HepG2 (cell line): ENCODE measurements at regions not wholly inside any gene's neighbourhood (a gene's known extent, or its start where the extent isn't known, plus 50 kb on each side); places are given as distances from the start of the nearest gene placed in this dataset.

Experiments
- ATAC-seq: fragments of 200-7000 bp; cut with Tn5 transposase; 3 replicates; pipeline ENCODE4 v1.9.1; 2020; ENCODE audit warnings: mild to moderate bottlenecking, moderate library complexity
- BruUV-seq: library from RNA; stranded (reverse); fragments of 400-500 nt; replicated peaks from 2 replicates; lab custom pipeline; 2021; lab: Mats Ljungman, UMichigan
- CTCF ChIA-PET: fragments of 300-600 bp; formaldehyde crosslinking; extraction: SDS; loops from one replicate; lab custom pipeline; 2021; ENCODE audit warnings: low total read pairs, inconsistent platforms, low intra/inter-chr PET ratio; lab: Yijun Ruan, JAX
- POLR2A ChIA-PET: fragments of 350-600 bp; sonication (Branson Sonifier 250); formaldehyde crosslinking; loops from one replicate; lab custom pipeline; 2020; ENCODE audit warnings: antibody characterized with exemption, inconsistent platforms; lab: Yijun Ruan, JAX
- DNase-seq: peaks from one replicate; pipeline ENCODE4 v3.0.0-alpha.2; 2015; ENCODE audit warnings: low spot score
- FAIRE-seq: peaks from 3 replicates; lab custom pipeline; 2011; peaks lifted over from hg19 to GRCh38; lab: Jason Lieb, UNC
- H2AFZ ChIP-seq: one replicate; pipeline ENCODE4 v1.6.1; 2011; ENCODE audit warnings: low read length, inconsistent platforms
- H3K27ac ChIP-seq: fragments of 300-600 bp; 3 replicates; pipeline ENCODE4 v1.8.0; 2011; ENCODE audit warnings: mixed run types, mild to moderate bottlenecking, mixed read lengths, low read length, inconsistent platforms; ENCODE audit not compliant: insufficient read depth; ENCODE audit errors: extremely low read length
- H3K27me3 ChIP-seq, 2 experiments: fragments of 200-600 bp in 1 of 2; 2 replicates in 1 of 2; 3 replicates in 1 of 2; pipeline versions ENCODE4 v1.6.0 to v1.8.0; 2011; ENCODE audit warnings: low read length in 2 of 2, mild to moderate bottlenecking in 2 of 2, moderate library complexity in 2 of 2, inconsistent platforms in 1 of 2; ENCODE audit not compliant: insufficient read depth in 2 of 2, control insufficient read depth in 1 of 2
- H3K36me3 ChIP-seq, 2 experiments: fragments of 200-600 bp in 1 of 2; replicated peaks in 1 of 2; 2 replicates in 1 of 2; 3 replicates in 1 of 2; pipeline versions ENCODE4 v1.5.1 to v1.8.0; 2011; ENCODE audit warnings: low read length in 2 of 2, inconsistent platforms in 1 of 2; ENCODE audit not compliant: insufficient read depth in 2 of 2, control insufficient read depth in 1 of 2
- H3K4me1 ChIP-seq: 2 replicates; pipeline ENCODE4 v1.5.1; 2012; ENCODE audit warnings: low read length, inconsistent platforms; ENCODE audit not compliant: insufficient read depth
- H3K4me2 ChIP-seq: 2 replicates; pipeline ENCODE4 v1.6.0; 2011; ENCODE audit warnings: low read depth, low read length, inconsistent platforms
- H3K4me3 ChIP-seq, 3 experiments: fragments of 200-600 bp in 1 of 3; sonication (generic), shearing (Covaris generic) in 1 of 3; replicated peaks in 1 of 3; 2 replicates each; pipeline ENCODE4 v1.5.1; 2011 to 2016; ENCODE audit warnings: low read length in 3 of 3, inconsistent platforms in 2 of 3, low read depth in 2 of 3, mild to moderate bottlenecking in 2 of 3, control low read depth in 1 of 3, mixed read lengths in 1 of 3; ENCODE audit not compliant: insufficient read depth in 1 of 3
- H3K79me2 ChIP-seq: one replicate; pipeline ENCODE4 v1.6.1; 2011; ENCODE audit warnings: low read length, inconsistent platforms; ENCODE audit not compliant: insufficient read depth
- H3K9ac ChIP-seq: 2 replicates; pipeline ENCODE4 v1.6.0; 2011; ENCODE audit warnings: mild to moderate bottlenecking, low read depth, low read length, inconsistent platforms; ENCODE audit not compliant: insufficient read depth
- H3K9me3 ChIP-seq: 2 replicates; pipeline ENCODE4 v1.5.1; 2012; ENCODE audit warnings: mild to moderate bottlenecking, low read length
- H4K20me1 ChIP-seq: 2 replicates; pipeline ENCODE4 v1.6.0; 2011; ENCODE audit warnings: inconsistent platforms, mild to moderate bottlenecking, low read length, moderate library complexity; ENCODE audit not compliant: insufficient read depth
- ELF3 ChIP-seq: IDR thresholded peaks from 2 replicates; pipeline ENCODE4 v1.6.1; 2016; ENCODE audit warnings: missing genetic modification reagents, missing compliant biosample characterization
- JUND ChIP-seq: sonication (generic); formaldehyde crosslinking; IDR thresholded peaks from 2 replicates; pipeline ENCODE4 v1.8.0; 2022; ENCODE audit warnings: mild to moderate bottlenecking, missing genetic modification reagents
- MTA1 ChIP-seq: sonication (generic); formaldehyde crosslinking; IDR thresholded peaks from 2 replicates; pipeline ENCODE4 v1.4.0; 2020; ENCODE audit warnings: missing genetic modification reagents, mild to moderate bottlenecking, borderline replicate concordance
- NFYB ChIP-seq: sonication (generic); formaldehyde crosslinking; IDR thresholded peaks from 2 replicates; pipeline ENCODE4 v1.4.0; 2020; ENCODE audit warnings: missing genetic modification reagents
- SP5 ChIP-seq: IDR thresholded peaks from 2 replicates; pipeline ENCODE4 v1.6.1; 2016; ENCODE audit warnings: low read depth, borderline replicate concordance
- ZNF225 ChIP-seq: sonication (generic); formaldehyde crosslinking; IDR thresholded peaks from 2 replicates; pipeline ENCODE4 v1.4.0; 2020; ENCODE audit warnings: mild to moderate bottlenecking, missing genetic modification reagents
- ZNF263 ChIP-seq: sonication (generic); formaldehyde crosslinking; IDR thresholded peaks from 2 replicates; pipeline ENCODE4 v1.4.0; 2020; ENCODE audit warnings: missing genetic modification reagents
- ZNF326 ChIP-seq: sonication (generic); formaldehyde crosslinking; IDR thresholded peaks from 2 replicates; pipeline ENCODE4 v1.4.0; 2020; ENCODE audit warnings: missing genetic modification reagents, borderline replicate concordance
- ZNF543 ChIP-seq: sonication (generic); formaldehyde crosslinking; IDR thresholded peaks from 2 replicates; pipeline ENCODE4 v1.4.0; 2020; ENCODE audit warnings: mild to moderate bottlenecking, missing genetic modification reagents
- ZNF567 ChIP-seq: sonication (generic); formaldehyde crosslinking; IDR thresholded peaks from 2 replicates; pipeline ENCODE4 v1.8.1; 2023; ENCODE audit warnings: mild to moderate bottlenecking, missing genetic modification reagents, borderline replicate concordance
- ZSCAN29 ChIP-seq: sonication (generic); formaldehyde crosslinking; conservative IDR thresholded peaks from 2 replicates; pipeline ENCODE4 v1.4.0; 2020; ENCODE audit warnings: mild to moderate bottlenecking, missing genetic modification reagents
- WGBS: methylation state at CpG from one replicate; pipeline ENCODE4 v1.1.6; 2017; ENCODE audit warnings: low lambda C conversion rate; 5-methylcytosine and 5-hydroxymethylcytosine counted together
- in situ Hi-C: cut with HindIII; loops from 2 replicates; pipeline ENCODE4 v1.10.0; 2017; ENCODE audit warnings: low pct_unique_long_range_greater_than_20kb; ENCODE audit not compliant: extremely low pct_ligation_motif_present
- intact Hi-C: fragments of 100-400 bp; cut with micrococcal nuclease; formaldehyde crosslinking; loops from one replicate; pipeline ENCODE4 v1.10.0; 2022; ENCODE audit not compliant: unreplicated experiment
- TF ChIP-seq, protein P1 (sequence below): sonication (generic); formaldehyde crosslinking; conservative IDR thresholded peaks from 2 replicates; pipeline ENCODE4 v1.8.0; 2022; ENCODE audit warnings: low read depth, missing genetic modification reagents
- TF ChIP-seq, protein P2 (sequence below): sonication (generic); formaldehyde crosslinking; IDR thresholded peaks from 2 replicates; pipeline ENCODE4 v1.4.0; 2020; ENCODE audit warnings: mild to moderate bottlenecking, missing genetic modification reagents
- TF ChIP-seq, protein P3 (sequence below): sonication (generic); formaldehyde crosslinking; IDR thresholded peaks from 2 replicates; pipeline ENCODE4 v1.4.0; 2020; ENCODE audit warnings: mild to moderate bottlenecking, missing genetic modification reagents

DNA sequence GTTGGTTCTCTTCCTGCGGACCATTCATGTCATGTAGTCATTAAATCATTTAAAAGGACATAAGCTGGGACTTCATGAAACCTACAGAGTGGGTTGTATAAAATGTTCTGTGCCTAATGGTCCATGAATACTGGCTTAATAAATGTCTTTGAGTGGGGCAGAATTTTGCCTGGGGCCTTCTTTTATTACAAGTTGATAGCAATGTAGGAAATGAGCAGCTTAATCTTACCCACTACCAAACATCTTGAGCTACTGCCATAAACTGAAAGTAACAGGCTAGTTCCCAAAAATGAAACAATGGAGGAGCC, 130.9 kb downstream of the TMEM17 start:
- CTCF ChIA-PET = no interaction called here
- no peaks in the 10 kb centered on the region for H3K4me1 ChIP-seq
- no peak for DNase-seq
- no peak overlapping the region for H3K4me2 ChIP-seq
- H3K27me3 ChIP-seq = peaks cover 0 to 6% of the 10 kb centered on the region in 2 experiments; a peak in 2 of 5 replicates
- intact Hi-C loops = no loop called here
- no peak for ATAC-seq
- POLR2A ChIA-PET = no interaction called here
- no peaks in the 10 kb centered on the region for H3K36me3 ChIP-seq
- FAIRE-seq = no peak
- WGBS = 52% methylated on average over 1 of the region's 1 CpG
- peaks cover 13% of the 10 kb centered on the region for H3K9me3 ChIP-seq
- H3K27ac ChIP-seq = no peak overlapping the region
- no TSS peak for BruUV-seq
- no peaks in the 10 kb centered on the region for H4K20me1 ChIP-seq
- TF ChIP-seq ZNF326 (CRISPR knock-in tag) (no peak), ZNF263 (CRISPR knock-in tag) (no peak), ZNF225 (CRISPR knock-in tag) (no peak), MTA1 (CRISPR knock-in tag) (no peak), JUND (no peak), ZNF543 (CRISPR knock-in tag) (no peak), ZNF567 (CRISPR knock-in tag) (no peak), SP5 (CRISPR knock-in tag) (no peak), ELF3 (no peak), NFYB (no peak), ZSCAN29 (CRISPR knock-in tag) (no peak)
- TF ChIP-seq, protein P1, sequence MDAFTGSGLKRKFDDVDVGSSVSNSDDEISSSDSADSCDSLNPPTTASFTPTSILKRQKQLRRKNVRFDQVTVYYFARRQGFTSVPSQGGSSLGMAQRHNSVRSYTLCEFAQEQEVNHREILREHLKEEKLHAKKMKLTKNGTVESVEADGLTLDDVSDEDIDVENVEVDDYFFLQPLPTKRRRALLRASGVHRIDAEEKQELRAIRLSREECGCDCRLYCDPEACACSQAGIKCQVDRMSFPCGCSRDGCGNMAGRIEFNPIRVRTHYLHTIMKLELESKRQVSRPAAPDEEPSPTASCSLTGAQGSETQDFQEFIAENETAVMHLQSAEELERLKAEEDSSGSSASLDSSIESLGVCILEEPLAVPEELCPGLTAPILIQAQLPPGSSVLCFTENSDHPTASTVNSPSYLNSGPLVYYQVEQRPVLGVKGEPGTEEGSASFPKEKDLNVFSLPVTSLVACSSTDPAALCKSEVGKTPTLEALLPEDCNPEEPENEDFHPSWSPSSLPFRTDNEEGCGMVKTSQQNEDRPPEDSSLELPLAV (CRISPR knock-in tag) = no peak
- TF ChIP-seq, protein P2, sequence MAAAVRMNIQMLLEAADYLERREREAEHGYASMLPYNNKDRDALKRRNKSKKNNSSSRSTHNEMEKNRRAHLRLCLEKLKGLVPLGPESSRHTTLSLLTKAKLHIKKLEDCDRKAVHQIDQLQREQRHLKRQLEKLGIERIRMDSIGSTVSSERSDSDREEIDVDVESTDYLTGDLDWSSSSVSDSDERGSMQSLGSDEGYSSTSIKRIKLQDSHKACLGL (CRISPR knock-in tag) = no peak
- TF ChIP-seq, protein P3, sequence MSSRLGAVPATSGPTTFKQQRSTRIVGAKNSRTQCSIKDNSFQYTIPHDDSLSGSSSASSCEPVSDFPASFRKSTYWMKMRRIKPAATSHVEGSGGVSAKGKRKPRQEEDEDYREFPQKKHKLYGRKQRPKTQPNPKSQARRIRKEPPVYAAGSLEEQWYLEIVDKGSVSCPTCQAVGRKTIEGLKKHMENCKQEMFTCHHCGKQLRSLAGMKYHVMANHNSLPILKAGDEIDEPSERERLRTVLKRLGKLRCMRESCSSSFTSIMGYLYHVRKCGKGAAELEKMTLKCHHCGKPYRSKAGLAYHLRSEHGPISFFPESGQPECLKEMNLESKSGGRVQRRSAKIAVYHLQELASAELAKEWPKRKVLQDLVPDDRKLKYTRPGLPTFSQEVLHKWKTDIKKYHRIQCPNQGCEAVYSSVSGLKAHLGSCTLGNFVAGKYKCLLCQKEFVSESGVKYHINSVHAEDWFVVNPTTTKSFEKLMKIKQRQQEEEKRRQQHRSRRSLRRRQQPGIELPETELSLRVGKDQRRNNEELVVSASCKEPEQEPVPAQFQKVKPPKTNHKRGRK (CRISPR knock-in tag) = no peak
- H2AFZ ChIP-seq = no peak overlapping the region
- H3K79me2 ChIP-seq = no peaks in the 10 kb centered on the region
- H3K9ac ChIP-seq = no peak overlapping the region
- H3K4me3 ChIP-seq = no peak overlapping the region
- in situ Hi-C loops = no loop called here
